ENCODE measurements at regions not wholly inside any gene's neighbourhood (a gene's known extent, or its start where the extent isn't known, plus 50 kb on each side); places are given as distances from the start of the nearest gene placed in this dataset.

GRCh38 chr2:16717477-16717876 is 51.8 kb upstream of the CYRIA start:
- Histone ChIP-seq H3K4me1 (no peaks in the 10 kb centered on the region), H3K4me3 (no peak overlapping the region), H3K9me3 (no peaks in the 10 kb centered on the region), H3K36me3 (no peaks in the 10 kb centered on the region), H3K27me3 (no peaks in the 10 kb centered on the region), H3K27ac (no peak overlapping the region)
- no peak for TF ChIP-seq CTCF (IDR thresholded peaks at IDR 0.05)
- no peak for TF ChIP-seq POLR2A (IDR thresholded peaks at IDR 0.05)
- no peak for DNase-seq

- H3K27me3 ChIP-seq, result no peaks in the 10 kb centered on the region
- no peaks in the 10 kb centered on the region for H3K9me3 ChIP-seq
- no peak overlapping the region for H3K4me3 ChIP-seq
- no peak for DNase-seq
- H3K36me3 ChIP-seq, result no peaks in the 10 kb centered on the region
- H3K4me1 ChIP-seq, result no peaks in the 10 kb centered on the region
- TF ChIP-seq CTCF (IDR thresholded peaks at IDR 0.05) (no peak), POLR2A (IDR thresholded peaks at IDR 0.05) (no peak)
- no peak overlapping the region for H3K27ac ChIP-seq
These were observed 51.3 kb upstream of the CYRIA start for GRCh38 chr2:16716944-16717343.

- Histone ChIP-seq H3K4me1 (no peaks in the 10 kb centered on the region), H3K9me3 (no peaks in the 10 kb centered on the region), H3K27ac (no peak overlapping the region), H3K27me3 (no peaks in the 10 kb centered on the region), H3K4me3 (no peak overlapping the region), H3K36me3 (no peaks in the 10 kb centered on the region)
- DNase-seq, result no peak
- TF ChIP-seq CTCF (IDR thresholded peaks at IDR 0.05), result no peak
- no peak for TF ChIP-seq POLR2A (IDR thresholded peaks at IDR 0.05)
These were observed 50.4 kb upstream of the CYRIA start for GRCh38 chr2:16716024-16716423.

Small RNA genes in the stretch of these regions (small RNA-seq; reads per million reads assigned to genes)
- gene RN7SKP168, result 0 reads per million in 2 donors
